ENCODE measurements at regions not wholly inside any gene's neighbourhood (a gene's known extent, or its start where the extent isn't known, plus 50 kb on each side); places are given as distances from the start of the nearest gene placed in this dataset.

- TF ChIP-seq CTCF (IDR thresholded peaks at IDR 0.05) (no peak), POLR2A (IDR thresholded peaks at IDR 0.05) (no peak)
Measured at GRCh38 chr1:88169139-88169538, 514.9 kb upstream of the PKN2 start.
